ENCODE measurements at regions not wholly inside any gene's neighbourhood (a gene's known extent, or its start where the extent isn't known, plus 50 kb on each side); places are given as distances from the start of the nearest gene placed in this dataset.

GRCh38 chr6:120775698-120776097 is 558.6 kb downstream of the TBC1D32 start (continued):
- no peak for TF ChIP-seq TRIM24 (CRISPR knock-in tag; IDR thresholded peaks at IDR 0.05)
- TF ChIP-seq TARDBP (CRISPR knock-in tag; IDR thresholded peaks at IDR 0.05) = no peak
- no peak for TF ChIP-seq U2AF2 (IDR thresholded peaks at IDR 0.05; ENCODE audit: low read depth, low read length)
- TF ChIP-seq ZNF549 (CRISPR knock-in tag; IDR thresholded peaks at IDR 0.05) = no peak

DNA sequence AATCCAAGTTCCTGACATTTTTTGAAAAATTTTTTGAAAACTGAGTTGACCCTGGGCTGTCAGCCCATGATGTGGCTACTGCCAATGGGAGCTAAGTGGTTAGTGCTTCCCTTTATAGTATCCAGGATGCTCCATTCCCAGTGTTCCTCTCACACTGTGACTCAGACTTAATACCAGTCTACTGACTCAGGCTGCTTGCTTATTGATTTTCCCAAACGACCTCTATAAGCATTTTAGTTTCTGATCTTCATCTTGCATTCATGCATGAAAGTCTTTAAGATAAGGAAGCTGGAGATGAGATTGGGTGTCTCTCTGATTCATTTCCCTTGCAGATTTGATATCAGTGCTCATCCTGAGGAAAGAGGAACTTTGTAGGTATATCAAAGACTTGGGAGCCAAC is 560.0 kb downstream of the TBC1D32 start:
- Histone ChIP-seq H4K20me1 (ENCODE audit: insufficient read depth, low read length) (no peaks in the 10 kb centered on the region), H3K79me2 (ENCODE audit: insufficient read depth, low read length) (no peaks in the 10 kb centered on the region), H3K4me1 (ENCODE audit: insufficient read depth, low read length) (no peaks in the 10 kb centered on the region), H3K4me2 (ENCODE audit: low read depth, low read length) (no peak overlapping the region), H3K9me3 (ENCODE audit: low read length) (no peaks in the 10 kb centered on the region), H3K27ac (ENCODE audit: extremely low read length, insufficient read depth, low read length) (no peak overlapping the region), H3K9ac (ENCODE audit: insufficient read depth, low read depth, low read length) (no peak overlapping the region), H2AFZ (ENCODE audit: low read length) (no peak overlapping the region), H3K4me3 (replicated peaks in 1 of 3; ENCODE audit: insufficient read depth in 1 of 3, low read depth in 2 of 3, low read length in 3 of 3) (no peak overlapping the region), H3K27me3 (ENCODE audit: control insufficient read depth in 1 of 2, insufficient read depth in 2 of 2, low read length in 2 of 2) (no peaks in the 10 kb centered on the region), H3K36me3 (replicated peaks in 1 of 2; ENCODE audit: control insufficient read depth in 1 of 2, insufficient read depth in 2 of 2, low read length in 2 of 2) (no peaks in the 10 kb centered on the region)
- in situ Hi-C loops (cut with HindIII; ENCODE audit: extremely low pct_ligation_motif_present, low pct_unique_long_range_greater_than_20kb) = no loop called here
- ChIA-PET CTCF (ENCODE audit: low intra/inter-chr PET ratio, low total read pairs) (no interaction called here), POLR2A (no interaction called here)
- no TSS peak for BruUV-seq (replicated peaks)
- no peak for ATAC-seq
- DNase-seq (ENCODE audit: low spot score) = no peak
- intact Hi-C loops (cut with micrococcal nuclease; ENCODE audit: unreplicated experiment) = no loop called here
- 4% methylated on average over 1 of the region's 1 CpG for WGBS (ENCODE audit: low lambda C conversion rate)
- no peak for FAIRE-seq
- no peak for TF ChIP-seq ZNF329 (CRISPR knock-in tag; IDR thresholded peaks at IDR 0.05; ENCODE audit: low read depth)
- TF ChIP-seq, protein P1, sequence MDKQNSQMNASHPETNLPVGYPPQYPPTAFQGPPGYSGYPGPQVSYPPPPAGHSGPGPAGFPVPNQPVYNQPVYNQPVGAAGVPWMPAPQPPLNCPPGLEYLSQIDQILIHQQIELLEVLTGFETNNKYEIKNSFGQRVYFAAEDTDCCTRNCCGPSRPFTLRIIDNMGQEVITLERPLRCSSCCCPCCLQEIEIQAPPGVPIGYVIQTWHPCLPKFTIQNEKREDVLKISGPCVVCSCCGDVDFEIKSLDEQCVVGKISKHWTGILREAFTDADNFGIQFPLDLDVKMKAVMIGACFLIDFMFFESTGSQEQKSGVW (CRISPR knock-in tag; IDR thresholded peaks at IDR 0.05; ENCODE audit: borderline replicate concordance) = no peak
- TF ChIP-seq, protein P2, sequence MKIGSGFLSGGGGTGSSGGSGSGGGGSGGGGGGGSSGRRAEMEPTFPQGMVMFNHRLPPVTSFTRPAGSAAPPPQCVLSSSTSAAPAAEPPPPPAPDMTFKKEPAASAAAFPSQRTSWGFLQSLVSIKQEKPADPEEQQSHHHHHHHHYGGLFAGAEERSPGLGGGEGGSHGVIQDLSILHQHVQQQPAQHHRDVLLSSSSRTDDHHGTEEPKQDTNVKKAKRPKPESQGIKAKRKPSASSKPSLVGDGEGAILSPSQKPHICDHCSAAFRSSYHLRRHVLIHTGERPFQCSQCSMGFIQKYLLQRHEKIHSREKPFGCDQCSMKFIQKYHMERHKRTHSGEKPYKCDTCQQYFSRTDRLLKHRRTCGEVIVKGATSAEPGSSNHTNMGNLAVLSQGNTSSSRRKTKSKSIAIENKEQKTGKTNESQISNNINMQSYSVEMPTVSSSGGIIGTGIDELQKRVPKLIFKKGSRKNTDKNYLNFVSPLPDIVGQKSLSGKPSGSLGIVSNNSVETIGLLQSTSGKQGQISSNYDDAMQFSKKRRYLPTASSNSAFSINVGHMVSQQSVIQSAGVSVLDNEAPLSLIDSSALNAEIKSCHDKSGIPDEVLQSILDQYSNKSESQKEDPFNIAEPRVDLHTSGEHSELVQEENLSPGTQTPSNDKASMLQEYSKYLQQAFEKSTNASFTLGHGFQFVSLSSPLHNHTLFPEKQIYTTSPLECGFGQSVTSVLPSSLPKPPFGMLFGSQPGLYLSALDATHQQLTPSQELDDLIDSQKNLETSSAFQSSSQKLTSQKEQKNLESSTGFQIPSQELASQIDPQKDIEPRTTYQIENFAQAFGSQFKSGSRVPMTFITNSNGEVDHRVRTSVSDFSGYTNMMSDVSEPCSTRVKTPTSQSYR (CRISPR knock-in tag; IDR thresholded peaks at IDR 0.05; ENCODE audit: borderline replicate concordance) = no peak
- TF ChIP-seq KAT2B (IDR thresholded peaks at IDR 0.05; ENCODE audit: borderline replicate concordance, low read depth, low read length) = no peak
- TF ChIP-seq, protein P3, sequence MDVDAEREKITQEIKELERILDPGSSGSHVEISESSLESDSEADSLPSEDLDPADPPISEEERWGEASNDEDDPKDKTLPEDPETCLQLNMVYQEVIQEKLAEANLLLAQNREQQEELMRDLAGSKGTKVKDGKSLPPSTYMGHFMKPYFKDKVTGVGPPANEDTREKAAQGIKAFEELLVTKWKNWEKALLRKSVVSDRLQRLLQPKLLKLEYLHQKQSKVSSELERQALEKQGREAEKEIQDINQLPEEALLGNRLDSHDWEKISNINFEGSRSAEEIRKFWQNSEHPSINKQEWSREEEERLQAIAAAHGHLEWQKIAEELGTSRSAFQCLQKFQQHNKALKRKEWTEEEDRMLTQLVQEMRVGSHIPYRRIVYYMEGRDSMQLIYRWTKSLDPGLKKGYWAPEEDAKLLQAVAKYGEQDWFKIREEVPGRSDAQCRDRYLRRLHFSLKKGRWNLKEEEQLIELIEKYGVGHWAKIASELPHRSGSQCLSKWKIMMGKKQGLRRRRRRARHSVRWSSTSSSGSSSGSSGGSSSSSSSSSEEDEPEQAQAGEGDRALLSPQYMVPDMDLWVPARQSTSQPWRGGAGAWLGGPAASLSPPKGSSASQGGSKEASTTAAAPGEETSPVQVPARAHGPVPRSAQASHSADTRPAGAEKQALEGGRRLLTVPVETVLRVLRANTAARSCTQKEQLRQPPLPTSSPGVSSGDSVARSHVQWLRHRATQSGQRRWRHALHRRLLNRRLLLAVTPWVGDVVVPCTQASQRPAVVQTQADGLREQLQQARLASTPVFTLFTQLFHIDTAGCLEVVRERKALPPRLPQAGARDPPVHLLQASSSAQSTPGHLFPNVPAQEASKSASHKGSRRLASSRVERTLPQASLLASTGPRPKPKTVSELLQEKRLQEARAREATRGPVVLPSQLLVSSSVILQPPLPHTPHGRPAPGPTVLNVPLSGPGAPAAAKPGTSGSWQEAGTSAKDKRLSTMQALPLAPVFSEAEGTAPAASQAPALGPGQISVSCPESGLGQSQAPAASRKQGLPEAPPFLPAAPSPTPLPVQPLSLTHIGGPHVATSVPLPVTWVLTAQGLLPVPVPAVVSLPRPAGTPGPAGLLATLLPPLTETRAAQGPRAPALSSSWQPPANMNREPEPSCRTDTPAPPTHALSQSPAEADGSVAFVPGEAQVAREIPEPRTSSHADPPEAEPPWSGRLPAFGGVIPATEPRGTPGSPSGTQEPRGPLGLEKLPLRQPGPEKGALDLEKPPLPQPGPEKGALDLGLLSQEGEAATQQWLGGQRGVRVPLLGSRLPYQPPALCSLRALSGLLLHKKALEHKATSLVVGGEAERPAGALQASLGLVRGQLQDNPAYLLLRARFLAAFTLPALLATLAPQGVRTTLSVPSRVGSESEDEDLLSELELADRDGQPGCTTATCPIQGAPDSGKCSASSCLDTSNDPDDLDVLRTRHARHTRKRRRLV (CRISPR knock-in tag; IDR thresholded peaks at IDR 0.05) = no peak
- no peak for TF ChIP-seq ZSCAN31 (CRISPR knock-in tag; IDR thresholded peaks at IDR 0.05; ENCODE audit: low read depth)
- TF ChIP-seq NFYB (CRISPR knock-in tag; IDR thresholded peaks at IDR 0.05) = no peak
- TF ChIP-seq ZNF878 (CRISPR knock-in tag; IDR thresholded peaks at IDR 0.05) = no peak
- no peak for TF ChIP-seq KLF16 (CRISPR knock-in tag; IDR thresholded peaks at IDR 0.05)
